ENCODE measurements at regions not wholly inside any gene's neighbourhood (a gene's known extent, or its start where the extent isn't known, plus 50 kb on each side); places are given as distances from the start of the nearest gene placed in this dataset.

GRCh38 chr2:120515759-120516678, 170.1 kb downstream of the INHBB start:
- TF ChIP-seq EZH2 (IDR thresholded peaks at IDR 0.05; ENCODE audit: low read length, missing control alignments): no peak
- H3K27me3 ChIP-seq (ENCODE audit: control insufficient read depth, insufficient read depth, low read length): peaks cover 22% of the 10 kb centered on the region
- no peak overlapping the region for H2AFZ ChIP-seq (ENCODE audit: low read length)
- no peak overlapping the region for H3K4me2 ChIP-seq (ENCODE audit: extremely low read depth, insufficient read depth, low read length)
- H3K79me2 ChIP-seq (ENCODE audit: control insufficient read depth, insufficient read depth, low read length): no peaks in the 10 kb centered on the region
- DNase-seq (ENCODE audit: low read depth in 2 of 2): no peak
- no peaks in the 10 kb centered on the region for H3K4me1 ChIP-seq (ENCODE audit: control insufficient read depth, extremely low read depth, insufficient read depth, low read length)
- H3K9me3 ChIP-seq (ENCODE audit: control insufficient read depth, insufficient read depth, low read depth, low read length): no peaks in the 10 kb centered on the region
- H3K27ac ChIP-seq (ENCODE audit: insufficient read depth, low read length): no peak overlapping the region
- H3K36me3 ChIP-seq (ENCODE audit: control insufficient read depth, insufficient read depth, low read length): no peaks in the 10 kb centered on the region
- H3K9ac ChIP-seq (ENCODE audit: insufficient read depth, low read length): no peak overlapping the region
- no peak overlapping the region for H3K4me3 ChIP-seq (replicated peaks in 1 of 4; ENCODE audit: control extremely low read depth in 1 of 4, insufficient read depth in 1 of 4, low read depth in 3 of 4, low read length in 4 of 4)
- no peaks in the 10 kb centered on the region for H4K20me1 ChIP-seq (ENCODE audit: control insufficient read depth, extremely low read depth, insufficient read depth, low read length)

DNA sequence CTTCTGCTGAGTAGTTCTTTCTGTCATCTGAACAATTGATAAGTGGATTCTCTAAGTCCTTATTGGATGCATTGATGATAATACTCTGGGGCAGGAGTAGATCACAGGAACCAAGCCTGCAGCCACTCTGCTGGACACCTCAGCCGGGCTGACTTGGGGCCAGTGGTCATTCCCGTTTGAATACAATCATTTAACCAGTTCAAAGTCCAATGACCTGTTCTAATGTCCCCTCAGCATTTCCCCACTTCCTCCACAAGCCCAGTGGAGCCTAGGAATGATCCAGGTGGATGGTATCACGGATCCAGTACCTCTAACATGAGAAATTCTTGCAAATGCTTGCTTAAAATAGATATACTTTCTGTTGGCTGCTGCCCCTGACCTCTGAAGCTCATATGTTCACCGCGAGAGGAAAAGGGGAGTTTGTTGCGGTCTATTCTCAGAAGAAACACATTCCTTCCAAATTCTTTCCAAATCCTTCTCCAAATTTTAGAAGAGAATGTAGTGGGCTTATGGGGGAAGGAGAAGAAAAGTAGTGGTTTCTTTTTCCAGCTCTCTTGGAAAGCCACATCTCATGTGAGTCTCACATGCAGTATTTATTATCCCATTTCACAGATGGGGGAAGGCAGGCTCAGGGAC, 170.9 kb downstream of the INHBB start:
- Histone ChIP-seq H4K20me1 (ENCODE audit: control insufficient read depth, extremely low read depth, insufficient read depth, low read length) (no peaks in the 10 kb centered on the region), H2AFZ (ENCODE audit: low read length) (no peak overlapping the region), H3K36me3 (ENCODE audit: control insufficient read depth, insufficient read depth, low read length) (no peaks in the 10 kb centered on the region), H3K27me3 (ENCODE audit: control insufficient read depth, insufficient read depth, low read length) (peaks cover 25% of the 10 kb centered on the region), H3K79me2 (ENCODE audit: control insufficient read depth, insufficient read depth, low read length) (no peaks in the 10 kb centered on the region), H3K27ac (ENCODE audit: insufficient read depth, low read length) (no peak overlapping the region), H3K4me3 (replicated peaks in 1 of 4; ENCODE audit: control extremely low read depth in 1 of 4, insufficient read depth in 1 of 4, low read depth in 3 of 4, low read length in 4 of 4) (no peak overlapping the region), H3K4me2 (ENCODE audit: extremely low read depth, insufficient read depth, low read length) (no peak overlapping the region), H3K4me1 (ENCODE audit: control insufficient read depth, extremely low read depth, insufficient read depth, low read length) (no peaks in the 10 kb centered on the region), H3K9me3 (ENCODE audit: control insufficient read depth, insufficient read depth, low read depth, low read length) (no peaks in the 10 kb centered on the region), H3K9ac (ENCODE audit: insufficient read depth, low read length) (no peak overlapping the region)
- no peak for TF ChIP-seq CTCF (conservative IDR thresholded peaks at IDR 0.05 in 1 of 2, IDR thresholded peaks at IDR 0.05 in 1 of 2; ENCODE audit: low read depth in 1 of 2, low read length in 2 of 2)
- no peak for TF ChIP-seq EZH2 (IDR thresholded peaks at IDR 0.05; ENCODE audit: low read length, missing control alignments)
- DNase-seq (ENCODE audit: low read depth in 2 of 2): no peak

DNA sequence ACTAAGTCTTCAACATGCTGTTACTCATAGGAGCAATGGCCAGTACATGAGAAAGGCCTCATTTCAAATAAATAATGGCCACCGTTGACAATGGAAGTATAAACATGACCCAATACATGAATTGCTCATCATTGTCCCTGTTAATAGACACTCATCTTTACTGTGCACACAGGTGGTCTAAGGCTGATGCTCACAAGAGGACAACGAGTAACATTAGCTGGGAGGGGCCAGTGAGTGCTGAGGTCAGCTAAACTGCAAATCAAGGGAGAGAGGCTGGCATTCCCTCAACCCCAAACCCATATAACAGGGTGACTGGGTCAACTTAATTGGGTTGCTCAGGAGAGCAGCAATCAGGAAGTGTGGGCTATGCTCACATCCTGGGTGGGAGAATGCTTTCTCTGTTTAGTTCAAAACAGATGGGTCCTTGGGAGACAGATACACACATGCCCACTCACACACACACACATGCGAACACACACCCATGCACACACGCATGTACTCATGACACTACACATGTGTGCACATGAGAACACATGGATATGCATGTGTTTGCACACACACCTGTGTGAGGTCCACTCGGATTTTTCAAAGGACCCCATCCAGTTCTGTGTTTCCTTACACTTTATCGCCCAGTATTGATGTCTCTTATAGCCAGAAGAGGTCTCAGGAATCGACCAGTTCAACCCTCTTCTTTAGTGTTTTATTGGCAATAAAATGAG, 172.0 kb downstream of the INHBB start:
- Histone ChIP-seq H2AFZ (ENCODE audit: low read length) (no peak overlapping the region), H3K9ac (ENCODE audit: insufficient read depth, low read length) (no peak overlapping the region), H3K27ac (ENCODE audit: insufficient read depth, low read length) (no peak overlapping the region), H3K36me3 (ENCODE audit: control insufficient read depth, insufficient read depth, low read length) (no peaks in the 10 kb centered on the region), H3K4me3 (replicated peaks in 1 of 4; ENCODE audit: control extremely low read depth in 1 of 4, insufficient read depth in 1 of 4, low read depth in 3 of 4, low read length in 4 of 4) (no peak overlapping the region), H3K4me2 (ENCODE audit: extremely low read depth, insufficient read depth, low read length) (no peak overlapping the region), H3K27me3 (ENCODE audit: control insufficient read depth, insufficient read depth, low read length) (peaks cover 30% of the 10 kb centered on the region), H3K79me2 (ENCODE audit: control insufficient read depth, insufficient read depth, low read length) (no peaks in the 10 kb centered on the region), H4K20me1 (ENCODE audit: control insufficient read depth, extremely low read depth, insufficient read depth, low read length) (no peaks in the 10 kb centered on the region), H3K9me3 (ENCODE audit: control insufficient read depth, insufficient read depth, low read depth, low read length) (no peaks in the 10 kb centered on the region), H3K4me1 (ENCODE audit: control insufficient read depth, extremely low read depth, insufficient read depth, low read length) (no peaks in the 10 kb centered on the region)
- TF ChIP-seq CTCF (conservative IDR thresholded peaks at IDR 0.05 in 1 of 2, IDR thresholded peaks at IDR 0.05 in 1 of 2; ENCODE audit: low read depth in 1 of 2, low read length in 2 of 2): no peak
- no peak for TF ChIP-seq EZH2 (IDR thresholded peaks at IDR 0.05; ENCODE audit: low read length, missing control alignments)
- no peak for DNase-seq (ENCODE audit: low read depth in 2 of 2)
